Lower leg skin (tissue), 3 donors: ENCODE measurements at regions not wholly inside any gene's neighbourhood (a gene's known extent, or its start where the extent isn't known, plus 50 kb on each side); places are given as distances from the start of the nearest gene placed in this dataset.

Experiments
- CTCF ChIP-seq, 3 donors: fragments of 450-650 bp; IDR thresholded peaks; one replicate each; pipeline ENCODE4 v1.5.1; 2016; ENCODE audit warnings: antibody characterized with exemption in 3 of 3, mild to moderate bottlenecking in 3 of 3, moderate library complexity in 2 of 3
- POLR2A ChIP-seq, 2 donors: fragments of 450-650 bp; IDR thresholded peaks; one replicate each; pipeline ENCODE4 v1.6.1; 2016 to 2017; ENCODE audit warnings: antibody characterized with exemption in 2 of 2, mild to moderate bottlenecking in 1 of 2, moderate library complexity in 1 of 2

GRCh38 chr10:3412646-3413045, 240.1 kb upstream of the PITRM1 start:
- TF ChIP-seq POLR2A (IDR thresholded peaks at IDR 0.05) (no peak), CTCF (IDR thresholded peaks at IDR 0.05) (no peak)
